H4 (cell line): ENCODE measurements at regions not wholly inside any gene's neighbourhood (a gene's known extent, or its start where the extent isn't known, plus 50 kb on each side); places are given as distances from the start of the nearest gene placed in this dataset.
"Not testable (repeated sequence)": the region's sequence is repeated elsewhere in the genome, so short reads cannot be mapped to it uniquely, and the experiment has no call there.

Experiments
- DNase-seq: peaks from one replicate; pipeline ENCODE4 v3.0.0-alpha.2; 2015; ENCODE audit warnings: low spot score

DNA sequence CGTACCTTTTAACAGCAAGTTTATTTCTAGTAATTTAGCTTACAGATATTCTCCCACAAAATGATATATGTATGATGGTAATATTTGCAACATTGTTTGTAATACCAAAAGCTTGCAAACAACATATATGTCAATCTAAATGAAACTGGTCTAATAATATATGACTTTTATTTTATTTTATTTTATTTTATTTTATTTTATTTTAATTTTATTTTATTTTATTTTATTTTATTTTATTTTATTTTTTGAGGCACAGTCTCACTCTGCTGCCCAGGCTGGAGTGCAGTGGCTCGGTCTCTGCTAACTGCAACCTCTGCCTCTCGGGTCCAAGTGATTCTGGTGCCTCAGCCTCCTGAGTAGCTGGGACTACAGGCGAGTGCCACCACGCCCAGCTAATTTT lies 94.6 kb upstream of the ABCA1 start:
- DNase-seq: not testable (repeated sequence)

DNA sequence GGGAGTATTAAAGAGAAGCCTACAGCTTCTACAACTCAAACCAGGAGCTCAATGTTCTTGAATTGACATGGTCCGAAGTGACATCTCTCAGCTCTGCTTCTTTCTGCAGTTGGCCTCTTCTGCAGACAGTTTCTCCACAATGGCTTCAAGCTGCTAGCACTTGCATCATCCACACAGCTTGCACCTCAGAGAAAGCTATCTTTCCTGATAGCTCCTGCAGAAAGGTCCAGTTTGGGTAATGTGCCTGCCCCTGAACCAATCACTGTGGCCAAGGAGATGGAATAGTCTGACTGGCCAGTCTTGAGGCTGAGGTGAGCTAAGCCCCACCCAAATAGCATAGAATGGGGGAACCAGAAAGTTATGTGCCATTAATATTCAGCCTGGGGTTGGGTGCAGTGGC lies 95.8 kb upstream of the ABCA1 start:
- DNase-seq: no peak

DNA sequence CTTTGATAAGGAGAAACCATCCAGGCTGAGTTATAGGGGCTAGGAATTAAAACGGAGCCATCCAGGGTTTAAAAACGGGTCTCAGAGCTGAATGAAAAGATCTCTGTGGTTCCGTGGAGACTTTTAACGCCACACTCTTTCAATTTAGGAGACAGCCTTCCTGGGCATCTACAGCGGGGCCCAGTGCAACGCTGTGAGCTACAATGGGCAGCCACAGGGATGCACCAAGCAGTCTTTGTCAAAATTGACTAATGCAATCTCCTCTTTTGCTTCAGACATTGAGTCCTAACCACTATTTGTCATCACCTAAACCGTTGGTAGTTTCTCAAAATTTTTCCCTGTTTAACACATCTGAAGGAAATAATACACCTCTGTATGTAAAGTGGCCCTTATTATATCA lies 96.6 kb upstream of the ABCA1 start:
- DNase-seq: no peak

DNA sequence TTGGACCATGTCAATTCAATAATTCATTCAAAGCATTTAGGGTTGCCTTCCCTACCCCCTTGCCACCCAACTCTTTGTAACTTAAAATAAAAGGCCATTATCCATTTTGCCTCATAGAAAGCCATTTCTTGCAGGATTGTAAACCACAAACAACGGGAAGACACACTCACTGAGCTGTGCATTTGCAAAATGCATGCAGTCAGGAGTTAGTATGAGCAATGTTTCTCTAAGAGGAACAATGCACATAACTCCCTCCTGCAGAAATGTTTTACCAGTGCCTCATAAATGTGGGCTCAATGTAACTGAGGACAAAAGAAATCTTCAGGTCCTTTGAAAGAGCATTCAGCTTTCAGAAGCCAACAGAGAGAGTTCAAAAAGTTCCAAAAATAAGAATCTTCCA lies 98.5 kb upstream of the ABCA1 start:
- DNase-seq: no peak

DNA sequence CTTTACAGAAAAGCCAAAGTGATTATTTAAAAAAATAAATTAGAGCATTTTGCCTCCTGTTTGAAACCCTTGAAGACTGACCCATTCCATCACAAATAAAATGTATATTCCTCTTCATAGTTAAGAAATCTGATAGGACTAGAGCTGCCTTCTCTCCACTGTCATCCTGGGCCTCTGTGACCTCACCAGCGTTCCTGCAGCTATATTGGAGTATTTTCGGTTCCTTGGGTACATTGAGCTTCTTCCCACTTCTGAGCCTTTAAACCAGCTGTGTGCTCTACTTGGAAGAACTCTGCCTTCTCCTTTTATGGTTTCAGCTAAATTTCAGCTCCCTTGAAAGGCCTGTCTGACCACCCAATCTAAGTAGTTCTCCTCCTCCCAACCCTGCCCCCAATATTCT lies 99.1 kb upstream of the ABCA1 start:
- DNase-seq: no peak

DNA sequence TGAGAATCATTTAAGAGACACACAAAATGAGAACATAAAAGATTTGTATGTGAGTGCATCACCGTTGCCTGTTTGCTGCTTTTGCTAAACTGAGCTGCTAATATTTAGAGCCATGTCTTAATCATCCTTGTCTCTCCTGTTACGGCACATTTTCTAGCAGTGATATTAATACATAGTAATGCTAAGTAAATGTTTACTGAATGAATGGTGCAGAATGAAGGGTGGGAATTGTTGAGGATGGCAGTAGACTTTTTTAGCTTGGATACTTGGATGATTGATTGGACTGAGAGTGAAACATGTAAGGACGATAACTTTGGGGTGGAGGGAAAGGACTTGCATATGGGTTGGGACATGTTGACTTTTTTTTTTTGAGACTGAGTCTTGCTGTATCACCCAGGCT lies 102.3 kb upstream of the ABCA1 start:
- no peak for DNase-seq

DNA sequence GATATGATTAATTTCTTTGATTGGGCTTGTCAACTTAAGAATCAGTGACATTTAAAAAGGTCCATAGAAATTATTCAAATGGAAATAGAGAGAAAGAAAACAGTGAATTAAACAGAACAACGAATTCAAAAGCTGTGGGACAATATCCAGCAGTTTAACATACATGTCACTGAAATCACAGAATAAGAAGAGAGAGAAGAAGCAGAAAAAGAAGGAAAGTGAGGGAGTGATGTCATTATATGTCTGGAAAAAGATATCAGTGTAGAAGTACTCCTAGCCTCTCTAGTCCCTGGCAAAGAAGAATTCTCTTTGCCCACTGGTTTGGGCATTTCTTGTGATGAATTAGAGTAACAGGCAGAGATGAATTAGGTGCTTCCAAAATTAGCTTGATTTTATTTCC lies 109.2 kb upstream of the ABCA1 start:
- DNase-seq: no peak

DNA sequence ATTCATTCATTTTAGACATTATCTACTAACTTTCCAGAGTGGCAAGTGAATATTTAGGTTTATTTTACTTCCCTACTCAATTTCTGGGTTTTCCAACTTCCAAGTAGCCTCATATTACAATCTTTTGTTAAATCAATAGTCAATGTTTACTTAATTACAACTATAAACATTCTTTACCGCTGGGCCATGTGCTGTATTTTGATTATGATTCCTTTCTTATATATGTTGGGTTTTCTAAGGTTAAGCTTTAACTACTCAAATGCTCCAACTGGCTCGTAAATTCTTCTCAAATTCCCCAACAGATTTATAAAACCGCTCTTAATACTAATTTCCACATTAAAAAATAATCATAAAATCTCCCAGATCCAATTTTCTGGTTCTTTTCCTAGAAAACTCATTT lies 110.1 kb upstream of the ABCA1 start:
- no peak for DNase-seq

DNA sequence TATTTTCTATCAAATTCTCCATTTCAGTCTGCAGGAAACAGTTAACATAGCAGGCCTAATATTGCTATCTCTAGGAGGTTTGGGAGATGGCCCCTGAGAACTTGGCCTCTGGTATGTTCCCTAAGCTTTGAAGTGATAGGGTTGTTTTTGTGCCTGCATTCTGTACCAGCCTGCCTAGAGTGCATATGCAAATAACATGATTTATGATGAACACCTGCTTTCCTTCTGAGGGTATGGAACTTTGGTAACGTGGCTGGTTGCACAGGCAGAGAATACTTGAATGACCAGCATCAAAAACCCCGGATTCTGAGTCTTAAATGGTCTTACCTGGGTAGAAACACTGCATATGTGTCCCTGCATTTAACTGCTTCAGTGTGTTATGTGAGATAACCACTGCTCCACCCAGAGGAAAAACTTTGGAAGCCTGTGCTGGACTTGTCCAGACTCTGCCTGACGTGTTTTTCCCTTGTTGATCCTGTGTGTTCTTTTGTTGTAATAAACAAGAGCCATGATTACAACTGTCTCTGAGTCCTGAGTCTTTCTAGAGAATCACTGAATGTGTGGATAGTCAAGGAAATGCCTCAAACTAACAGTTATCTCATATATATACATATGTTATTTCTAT lies 111.3 kb upstream of the ABCA1 start:
- DNase-seq: no peak

DNA sequence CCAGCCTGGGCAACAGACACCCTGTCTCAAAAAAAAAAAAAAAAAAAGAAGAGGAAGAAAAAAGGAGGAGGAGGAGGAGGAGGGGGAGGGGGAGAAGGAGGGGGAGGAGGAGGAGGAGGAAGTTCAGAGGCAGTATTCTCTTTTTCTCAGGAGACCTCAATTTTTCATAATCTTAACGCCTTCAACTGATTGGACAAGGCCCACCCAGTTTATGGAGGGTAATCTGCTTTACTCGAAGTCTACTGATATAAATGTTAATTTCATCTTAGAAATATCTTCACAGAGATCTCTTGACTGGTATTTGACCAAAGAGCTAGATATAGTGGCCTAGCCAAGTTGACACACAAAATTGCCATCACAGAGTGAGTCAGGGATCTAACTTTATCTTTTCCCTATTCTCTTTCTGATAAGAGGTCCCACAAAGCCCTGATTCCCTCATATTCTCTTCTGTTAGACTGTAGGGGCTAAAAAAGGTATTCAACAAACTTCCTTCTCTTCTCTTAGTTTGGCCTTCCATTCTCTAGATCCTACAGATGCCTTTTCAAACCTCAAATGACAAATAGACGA lies 115.5 kb upstream of the ABCA1 start:
- no peak for DNase-seq

DNA sequence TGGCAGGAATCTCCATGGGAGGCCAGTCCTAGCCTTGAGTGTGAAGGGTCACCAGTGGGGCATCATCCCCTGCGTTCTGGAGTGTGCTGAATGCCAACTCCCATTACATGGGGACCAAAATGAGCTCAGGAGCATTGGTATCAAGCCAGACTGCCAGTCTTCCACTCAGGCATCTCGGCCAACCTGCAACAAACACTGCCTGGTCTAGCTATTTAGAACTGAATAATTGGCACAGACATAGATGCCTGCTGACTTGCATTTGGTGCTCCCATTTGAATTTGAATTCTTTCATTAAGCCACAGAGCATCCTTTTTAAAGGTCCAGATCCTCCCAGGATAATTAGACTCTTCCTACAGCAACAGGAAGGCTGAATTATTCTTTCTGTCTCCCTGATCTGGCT lies 116.6 kb upstream of the ABCA1 start:
- DNase-seq: no peak

DNA sequence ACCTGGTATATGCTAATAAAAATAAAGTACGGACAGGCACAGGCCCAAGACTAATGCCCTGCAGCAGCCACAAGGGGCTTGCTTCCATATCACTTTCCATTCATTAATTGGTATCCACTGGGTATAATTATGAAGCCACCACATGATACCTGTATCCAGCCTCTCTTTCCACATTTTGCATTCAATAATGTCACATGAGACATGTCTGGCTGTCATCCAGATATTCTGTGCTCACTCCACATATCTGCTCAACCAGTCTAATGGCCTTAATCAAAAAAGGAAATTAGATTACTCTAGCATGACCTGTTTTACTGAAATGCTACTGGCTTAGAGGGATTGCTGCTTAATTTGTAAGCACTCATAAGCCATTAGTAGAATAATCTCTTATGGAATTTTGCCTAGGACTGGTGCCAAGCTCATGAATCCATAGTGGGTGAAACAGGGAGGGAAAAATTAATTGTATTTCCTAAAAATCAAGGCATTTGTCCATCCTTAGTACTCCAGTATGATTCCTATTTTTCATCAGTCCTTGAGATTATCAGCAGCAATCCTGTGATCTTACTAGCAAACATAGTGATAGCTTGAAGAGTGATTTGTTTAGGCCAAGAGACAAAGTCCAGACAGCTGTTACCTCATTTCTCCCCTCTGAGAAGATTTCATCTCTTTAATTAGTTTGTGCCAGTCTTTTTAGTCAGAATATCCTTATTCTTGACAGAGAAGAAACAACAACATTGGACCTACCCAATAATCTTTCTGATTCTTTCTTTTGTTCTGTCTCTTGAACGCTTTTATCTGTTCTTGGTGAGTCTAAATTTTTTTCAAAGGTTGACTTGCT lies 119.2 kb upstream of the ABCA1 start:
- no peak for DNase-seq

DNA sequence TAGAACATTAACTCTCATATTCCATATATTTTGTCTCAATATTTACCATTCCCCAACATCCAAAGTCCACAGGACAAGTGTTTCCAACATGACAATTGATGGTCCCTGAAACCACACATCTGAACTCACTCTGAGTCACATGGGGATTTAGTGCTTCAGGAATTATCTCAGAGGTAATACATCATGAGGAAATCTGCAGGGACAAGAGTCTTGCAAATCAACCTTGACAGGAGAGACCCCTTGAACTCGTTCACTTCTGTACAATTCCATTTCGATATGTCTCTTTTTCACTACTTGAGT lies 119.7 kb upstream of the ABCA1 start:
- DNase-seq: no peak

DNA sequence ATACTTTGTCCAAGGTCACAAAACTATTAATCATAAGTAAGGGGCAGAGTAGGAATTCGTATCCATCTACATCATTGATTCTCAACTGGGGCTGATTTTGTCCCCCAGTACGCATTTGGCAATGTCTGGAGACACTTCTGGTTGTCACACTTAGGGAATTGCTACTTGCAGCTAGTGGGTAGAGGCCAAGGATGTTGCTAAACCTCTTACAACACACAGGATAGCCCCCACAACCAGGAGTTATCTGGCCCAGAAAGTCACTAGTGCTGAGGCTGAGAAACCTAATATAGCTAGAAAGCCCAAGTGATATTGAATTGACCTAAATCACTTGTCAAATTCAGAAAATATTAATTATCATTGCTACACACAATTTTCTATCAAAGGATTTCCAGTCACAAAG lies 120.4 kb upstream of the ABCA1 start:
- no peak for DNase-seq

DNA sequence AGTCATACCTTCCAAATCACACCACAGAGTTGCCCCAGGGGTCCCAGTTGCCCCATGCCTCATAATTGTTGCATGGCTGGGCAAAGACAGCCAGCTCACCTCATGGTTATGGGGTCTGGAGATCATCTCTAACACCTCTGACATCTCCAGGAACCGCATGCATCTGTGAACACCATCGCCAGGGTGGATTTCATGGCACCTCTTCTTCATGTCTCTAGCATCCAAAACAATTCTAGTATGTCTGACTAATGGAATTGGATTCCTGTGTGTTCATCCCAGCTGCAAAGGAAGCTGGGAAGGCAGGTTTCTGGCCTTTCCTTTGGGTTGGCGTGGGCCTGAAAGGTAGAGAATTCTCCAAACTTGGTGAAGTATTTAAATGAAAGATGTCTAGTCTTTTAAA lies 122.3 kb upstream of the ABCA1 start:
- no peak for DNase-seq

DNA sequence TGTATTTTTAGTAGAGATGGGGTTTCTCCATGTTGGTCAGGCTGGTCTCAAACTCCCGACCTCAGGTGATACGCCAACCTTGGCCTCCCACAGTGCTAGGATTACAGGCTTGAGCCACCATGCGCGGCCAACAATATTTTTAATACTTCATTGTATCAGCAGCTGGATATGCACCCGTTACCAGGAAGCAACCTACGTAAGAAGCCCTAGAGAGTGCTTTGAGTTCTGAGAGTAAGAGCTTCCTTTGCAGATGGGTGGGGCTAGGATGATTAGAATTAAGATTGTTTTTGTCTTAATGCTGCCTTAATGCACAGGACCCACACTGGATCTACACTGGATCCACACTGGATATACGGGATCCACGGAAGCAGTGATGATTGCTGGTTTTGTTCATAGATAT lies 123.9 kb upstream of the ABCA1 start:
- DNase-seq: no peak

DNA sequence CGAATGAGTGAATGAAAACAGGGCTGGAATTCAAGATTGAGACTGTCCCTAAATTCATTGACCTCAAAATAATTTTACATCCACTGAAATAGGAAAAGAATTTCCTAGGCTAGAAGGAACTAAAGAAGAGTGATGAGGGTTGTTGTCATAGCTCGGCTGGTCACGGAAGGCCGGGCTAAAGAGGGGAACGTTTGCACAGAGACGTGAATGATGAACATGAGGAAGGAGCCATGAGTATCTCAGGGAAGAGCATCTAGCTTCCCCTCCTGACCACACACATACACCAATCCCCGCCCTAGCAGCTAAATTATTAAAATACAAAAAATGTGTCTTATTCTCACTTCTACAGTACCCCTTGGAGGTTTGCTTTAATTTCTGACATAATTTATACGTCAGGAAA lies 124.4 kb upstream of the ABCA1 start:
- DNase-seq: no peak

DNA sequence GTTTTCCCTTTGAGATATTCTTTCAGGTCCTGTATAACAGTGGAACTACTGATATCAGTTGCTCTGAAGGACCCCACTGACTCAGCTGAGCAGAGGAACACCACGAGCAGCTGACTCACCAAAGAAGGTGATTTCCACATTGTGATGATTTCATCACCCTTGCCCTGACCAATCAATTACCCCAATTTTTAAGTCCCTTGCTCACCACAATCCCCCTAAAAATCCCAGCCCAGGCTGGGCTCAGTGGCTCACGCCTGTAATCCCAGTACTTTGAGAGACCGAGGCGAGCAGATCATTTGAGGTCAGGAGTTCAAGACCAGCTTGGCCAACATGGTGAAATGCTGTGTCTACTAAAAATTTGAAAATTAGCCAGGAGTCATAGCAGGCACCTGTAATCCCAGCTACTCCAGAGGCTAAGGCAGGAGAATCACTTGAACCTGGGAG lies 125.3 kb upstream of the ABCA1 start:
- peak; percentile 23 for DNase-seq

DNA sequence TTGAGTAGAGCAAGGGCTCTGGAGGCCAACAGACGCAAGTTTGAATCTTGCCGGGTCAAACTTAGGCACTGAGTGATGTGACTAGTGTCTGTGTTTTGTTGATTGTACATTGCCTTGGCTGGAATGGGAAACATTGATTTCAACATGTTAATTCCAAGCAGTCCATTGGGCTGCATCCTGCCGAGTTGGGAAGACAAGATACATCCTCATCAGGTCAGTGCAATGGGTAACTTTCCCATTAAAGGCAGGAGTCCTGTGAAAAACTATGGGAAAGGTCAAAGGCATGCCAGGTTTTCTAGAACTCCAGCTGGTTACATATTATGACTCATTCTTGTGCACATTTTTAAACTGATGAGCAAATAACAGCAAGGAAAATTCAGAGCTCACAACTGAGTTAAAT lies 126.5 kb upstream of the ABCA1 start:
- peak; percentile 44 for DNase-seq

DNA sequence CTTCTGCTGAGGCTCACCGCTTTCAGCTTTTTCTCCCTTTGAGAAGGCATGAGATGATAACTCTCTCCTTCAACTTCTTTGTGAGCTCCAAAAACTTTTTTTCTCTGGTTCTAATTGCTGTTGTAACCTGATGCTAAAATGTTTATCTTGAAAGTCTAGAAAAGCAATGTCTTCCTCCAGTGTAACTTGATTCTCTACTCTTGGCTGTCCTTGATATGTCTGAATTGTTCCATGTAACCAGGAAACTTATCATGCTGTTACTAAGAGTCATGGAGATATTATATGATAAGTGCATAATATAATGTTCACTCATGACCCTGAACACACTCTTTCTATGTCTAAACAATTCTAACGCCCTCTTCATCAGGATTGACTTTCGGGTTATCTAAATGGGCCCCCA lies 128.0 kb upstream of the ABCA1 start:
- peak; percentile 38 for DNase-seq

DNA sequence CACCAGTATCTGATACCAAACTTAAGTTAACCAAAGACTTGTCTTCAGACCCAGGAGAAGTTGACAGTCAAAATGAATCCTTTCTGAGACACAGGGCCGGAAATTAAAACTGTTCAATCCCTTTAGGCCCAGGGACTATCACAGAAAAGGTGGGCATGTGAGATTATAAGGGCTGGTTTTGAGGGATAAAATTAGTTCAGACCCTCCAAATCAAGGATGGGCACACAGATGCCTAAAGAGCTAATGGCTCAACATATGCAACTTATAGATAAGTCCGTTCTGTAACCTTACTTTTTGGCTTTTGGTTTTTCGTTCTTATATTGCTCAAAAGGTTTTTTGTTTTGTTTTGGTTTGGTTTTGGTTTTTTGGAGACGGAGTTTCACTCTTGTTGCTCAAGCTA lies 129.6 kb upstream of the ABCA1 start:
- no peak for DNase-seq

DNA sequence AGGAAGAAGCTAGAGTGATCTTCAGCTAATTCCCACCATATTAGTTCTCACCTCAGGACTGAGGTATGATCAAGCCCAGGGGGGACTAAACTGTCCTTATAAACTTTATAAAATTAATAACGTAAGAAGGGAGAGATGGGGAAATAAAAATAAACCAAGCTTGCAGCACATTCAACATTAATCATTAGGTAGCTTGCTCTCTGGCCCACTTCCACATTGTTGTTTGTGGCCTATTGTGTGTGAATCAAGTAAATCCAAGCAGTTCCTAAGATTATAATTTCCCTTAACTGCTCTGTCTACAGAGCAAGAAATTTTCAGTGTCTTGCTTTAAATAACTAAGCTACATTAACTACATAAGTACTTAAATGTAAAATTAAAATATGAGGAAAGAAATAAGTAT lies 131.3 kb upstream of the ABCA1 start:
- no peak for DNase-seq

DNA sequence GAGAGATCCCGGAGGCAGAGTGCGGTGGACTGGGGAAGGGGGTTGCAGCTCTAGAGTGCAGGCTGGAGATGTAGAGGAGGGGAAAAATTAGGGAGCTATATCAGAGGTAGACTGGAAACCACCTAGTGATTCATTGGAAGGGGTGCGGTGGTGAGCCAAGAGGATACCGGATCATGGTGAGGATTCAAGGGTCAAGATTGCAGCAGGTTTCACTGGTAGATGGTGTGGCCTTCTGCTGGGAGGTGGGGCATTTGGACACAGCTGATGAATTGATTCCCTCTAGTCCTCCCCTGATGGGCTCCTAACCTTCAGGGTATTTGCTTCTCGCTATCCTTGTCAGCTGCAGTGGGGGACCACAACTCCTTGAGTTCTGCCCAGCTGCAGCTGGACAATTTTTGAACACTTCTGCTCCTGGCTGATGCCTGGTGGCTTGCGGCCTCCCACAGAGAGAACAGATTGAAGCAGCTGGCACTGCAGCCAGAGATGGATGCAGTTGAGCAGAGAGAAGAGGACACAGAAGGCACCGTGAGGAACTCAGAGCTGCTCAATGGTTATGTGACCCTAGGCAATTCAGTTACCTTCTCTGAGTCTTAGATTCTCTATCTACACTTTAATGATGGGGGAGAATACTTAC lies 134.4 kb upstream of the ABCA1 start:
- no peak for DNase-seq
